GM13976 (cell line): ENCODE measurements at regions not wholly inside any gene's neighbourhood (a gene's known extent, or its start where the extent isn't known, plus 50 kb on each side); places are given as distances from the start of the nearest gene placed in this dataset.
"Not testable (repeated sequence)": the region's sequence is repeated elsewhere in the genome, so short reads cannot be mapped to it uniquely, and the experiment has no call there.

Source experiments
- DNase-seq: peaks from one replicate; pipeline ENCODE4 v3.0.0; 2012; ENCODE audit warnings: low spot score
- in situ Hi-C: fragments of 300-500 bp; cut with MboI; formaldehyde crosslinking; loops from one replicate; pipeline ENCODE4 v1.12.0; 2022; ENCODE audit warnings: low sequenced_read_pairs, mixed read lengths, inconsistent platforms; ENCODE audit not compliant: unreplicated experiment
- TF ChIP-seq, protein P1 (sequence below): IDR thresholded peaks from 2 replicates; pipeline ENCODE4 v1.5.1; 2012; ENCODE audit warnings: borderline replicate concordance, mild to moderate bottlenecking; ENCODE audit not compliant: insufficient read depth; ENCODE audit errors: extremely low read depth, missing control alignments, control extremely low read depth

DNA sequence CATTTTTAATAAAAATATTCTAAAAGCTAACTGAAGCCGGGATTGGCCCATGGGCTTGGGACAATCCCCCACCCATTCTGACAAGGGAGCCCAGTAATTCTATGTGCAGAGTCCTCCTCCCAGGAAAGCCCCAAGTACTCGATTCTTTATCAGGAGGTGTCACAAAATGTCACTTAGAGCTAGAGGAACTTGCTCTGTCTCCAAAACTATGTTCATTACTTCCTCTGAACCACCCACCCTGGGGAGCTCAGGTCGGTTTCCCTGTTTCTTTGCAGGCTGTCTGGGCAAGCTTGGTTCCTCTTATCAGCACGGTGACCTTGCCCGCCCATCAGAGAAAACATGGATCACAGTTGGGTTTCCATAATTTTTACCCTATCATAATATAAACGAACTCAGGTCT is 430.6 kb upstream of the ID2 start:
- no peak for DNase-seq
- in situ Hi-C loops, result no loop called here
- TF ChIP-seq, protein P1, sequence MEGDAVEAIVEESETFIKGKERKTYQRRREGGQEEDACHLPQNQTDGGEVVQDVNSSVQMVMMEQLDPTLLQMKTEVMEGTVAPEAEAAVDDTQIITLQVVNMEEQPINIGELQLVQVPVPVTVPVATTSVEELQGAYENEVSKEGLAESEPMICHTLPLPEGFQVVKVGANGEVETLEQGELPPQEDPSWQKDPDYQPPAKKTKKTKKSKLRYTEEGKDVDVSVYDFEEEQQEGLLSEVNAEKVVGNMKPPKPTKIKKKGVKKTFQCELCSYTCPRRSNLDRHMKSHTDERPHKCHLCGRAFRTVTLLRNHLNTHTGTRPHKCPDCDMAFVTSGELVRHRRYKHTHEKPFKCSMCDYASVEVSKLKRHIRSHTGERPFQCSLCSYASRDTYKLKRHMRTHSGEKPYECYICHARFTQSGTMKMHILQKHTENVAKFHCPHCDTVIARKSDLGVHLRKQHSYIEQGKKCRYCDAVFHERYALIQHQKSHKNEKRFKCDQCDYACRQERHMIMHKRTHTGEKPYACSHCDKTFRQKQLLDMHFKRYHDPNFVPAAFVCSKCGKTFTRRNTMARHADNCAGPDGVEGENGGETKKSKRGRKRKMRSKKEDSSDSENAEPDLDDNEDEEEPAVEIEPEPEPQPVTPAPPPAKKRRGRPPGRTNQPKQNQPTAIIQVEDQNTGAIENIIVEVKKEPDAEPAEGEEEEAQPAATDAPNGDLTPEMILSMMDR, result no peak

DNA sequence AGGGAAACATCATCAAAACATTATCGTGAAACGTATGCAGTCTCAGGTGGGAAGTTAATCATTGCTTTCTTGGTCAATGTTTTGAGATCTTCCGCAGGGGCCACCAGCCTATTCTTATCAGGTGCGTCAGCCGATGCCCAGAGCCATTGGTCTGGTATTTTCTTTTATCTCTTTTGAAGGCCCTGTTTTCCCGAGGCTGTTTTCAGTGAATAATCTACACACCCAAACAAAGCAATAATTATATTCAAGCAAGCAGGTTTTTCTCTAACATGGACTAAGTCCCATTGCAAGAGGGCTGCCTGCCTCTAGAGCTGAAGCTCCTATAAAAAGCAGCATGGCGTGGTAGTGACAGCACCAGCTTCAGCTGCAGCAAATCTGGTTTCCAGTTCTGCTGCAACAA is 430.0 kb upstream of the ID2 start:
- TF ChIP-seq, protein P1, result no peak
- in situ Hi-C loops, result no loop called here
- no peak for DNase-seq

DNA sequence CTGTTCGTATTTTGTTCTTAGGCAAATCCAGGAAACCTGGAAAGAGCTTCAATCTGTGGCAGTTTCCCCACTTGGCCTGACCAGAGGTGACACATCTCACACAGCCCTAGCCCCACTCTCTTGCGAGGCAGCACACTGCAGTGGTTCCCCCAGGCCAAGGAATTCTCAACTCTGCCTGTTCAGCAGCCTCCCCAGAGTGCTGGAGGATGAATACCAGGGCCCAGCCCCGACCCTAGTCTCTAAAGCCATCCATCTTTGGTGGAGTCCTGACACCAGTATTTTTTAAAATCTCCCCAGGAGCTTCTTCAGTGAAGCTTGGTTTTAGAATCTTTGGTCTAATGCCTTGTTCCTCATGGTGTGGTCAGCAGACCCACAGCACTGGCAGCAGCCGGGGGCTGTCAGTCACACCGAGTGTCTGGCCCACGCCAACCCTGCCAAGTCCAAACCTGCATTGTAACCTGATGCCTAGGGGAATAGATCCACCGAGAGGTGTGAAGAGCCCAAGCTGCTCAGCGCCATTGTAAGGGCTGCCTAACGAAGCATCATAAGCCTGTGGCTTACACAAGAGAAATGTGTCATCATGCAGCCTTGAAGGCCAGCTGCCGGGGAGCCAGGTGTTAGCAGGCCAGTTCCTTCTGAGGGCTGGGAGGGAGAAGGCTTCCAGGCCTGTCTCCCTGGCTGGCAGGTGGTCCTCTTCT is 428.7 kb upstream of the ID2 start:
- TF ChIP-seq, protein P1, result no peak
- in situ Hi-C loops, result no loop called here
- peak; percentile 48 for DNase-seq

DNA sequence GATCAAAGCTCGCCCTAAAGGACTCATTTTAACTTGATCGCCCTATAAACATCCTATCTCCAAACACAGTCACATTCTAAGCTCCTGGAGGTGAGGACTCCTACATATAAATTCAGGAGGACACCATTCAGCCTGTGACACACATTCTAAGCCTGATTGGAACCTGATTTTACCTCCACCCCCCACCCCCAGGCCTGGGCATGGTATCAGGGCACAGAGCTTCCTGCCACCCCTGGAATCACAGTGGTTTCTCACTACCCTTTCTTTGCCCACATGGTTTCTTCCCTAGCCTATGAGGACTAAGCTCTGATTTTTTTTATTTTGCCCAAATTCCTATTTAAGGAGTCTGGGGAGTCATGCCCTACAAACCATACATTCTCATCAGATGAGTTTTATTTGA is 428.1 kb upstream of the ID2 start:
- TF ChIP-seq, protein P1, result no peak
- in situ Hi-C loops, result no loop called here
- DNase-seq, result no peak

DNA sequence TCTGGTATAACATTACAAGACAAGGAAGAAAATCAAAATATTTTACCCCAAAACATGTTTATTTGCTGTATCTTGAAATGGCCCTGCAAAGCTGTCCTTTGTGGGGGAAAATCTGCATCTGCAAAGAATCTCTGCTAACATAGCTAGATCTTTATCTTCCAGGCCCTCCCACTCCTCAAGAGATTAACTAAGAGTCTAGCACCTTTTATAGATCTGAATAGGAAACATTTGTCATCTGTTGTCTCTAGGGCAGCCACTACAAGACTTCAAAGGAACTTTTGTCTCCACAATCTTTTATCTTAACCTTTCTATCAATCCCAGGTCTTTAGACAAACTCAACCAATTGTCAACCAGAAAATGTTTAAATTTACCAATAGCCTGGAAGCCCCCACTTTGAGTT is 427.6 kb upstream of the ID2 start:
- in situ Hi-C loops, DNase-seq: not testable (repeated sequence)

DNA sequence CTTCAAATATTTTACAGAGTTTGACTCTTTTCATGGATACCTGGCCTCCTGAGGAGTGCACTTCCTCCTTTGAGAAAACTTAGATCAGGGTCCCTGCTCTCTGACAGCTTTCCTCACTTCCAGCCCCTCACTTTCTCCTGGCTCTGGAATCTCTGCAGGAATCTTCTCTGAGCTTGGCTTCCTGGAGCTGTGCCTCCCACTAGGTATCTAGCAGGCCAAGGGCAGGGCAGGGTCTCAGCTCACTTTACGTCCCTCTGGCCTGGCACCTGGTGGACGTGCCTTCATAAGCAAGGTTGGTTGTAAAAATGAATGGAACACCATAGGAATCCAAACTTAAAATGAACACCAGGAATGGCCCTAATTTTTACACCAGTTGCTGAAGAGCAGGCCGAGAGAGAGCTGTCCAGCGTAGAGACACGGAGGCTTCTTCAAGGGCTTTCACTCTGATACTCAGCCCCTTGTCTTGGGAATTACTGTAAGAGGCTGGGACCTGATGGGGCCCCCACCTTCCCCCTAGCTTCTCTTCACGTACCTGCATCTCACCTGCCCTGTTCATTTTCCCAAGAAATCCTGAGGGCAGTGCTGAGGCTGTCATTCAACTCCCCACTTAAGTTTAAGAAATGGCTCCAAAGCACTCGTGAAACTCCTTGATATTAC is 426.9 kb upstream of the ID2 start:
- DNase-seq, result no peak
- TF ChIP-seq, protein P1, result no peak
- in situ Hi-C loops, result no loop called here

DNA sequence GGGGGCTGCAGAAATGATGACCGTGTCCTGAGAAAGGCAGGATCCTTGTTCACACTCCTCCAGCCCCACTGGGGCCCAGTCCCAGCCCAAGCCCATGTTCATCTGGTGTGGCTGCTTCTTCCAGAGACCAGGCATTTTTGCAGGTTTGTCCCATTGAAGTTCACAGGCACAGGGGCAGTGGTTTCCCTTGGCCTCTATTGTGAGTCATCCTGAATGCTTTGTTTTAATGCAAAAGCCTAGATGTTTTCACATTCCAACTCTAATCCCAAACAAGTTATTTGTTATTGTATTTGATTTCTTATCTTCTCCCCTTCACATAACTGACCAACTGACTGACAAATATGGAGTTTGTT is 426.4 kb upstream of the ID2 start:
- DNase-seq, result no peak
- in situ Hi-C loops, result no loop called here
- TF ChIP-seq, protein P1, result no peak
